ENCODE measurements at regions not wholly inside any gene's neighbourhood (a gene's known extent, or its start where the extent isn't known, plus 50 kb on each side); places are given as distances from the start of the nearest gene placed in this dataset.

DNA sequence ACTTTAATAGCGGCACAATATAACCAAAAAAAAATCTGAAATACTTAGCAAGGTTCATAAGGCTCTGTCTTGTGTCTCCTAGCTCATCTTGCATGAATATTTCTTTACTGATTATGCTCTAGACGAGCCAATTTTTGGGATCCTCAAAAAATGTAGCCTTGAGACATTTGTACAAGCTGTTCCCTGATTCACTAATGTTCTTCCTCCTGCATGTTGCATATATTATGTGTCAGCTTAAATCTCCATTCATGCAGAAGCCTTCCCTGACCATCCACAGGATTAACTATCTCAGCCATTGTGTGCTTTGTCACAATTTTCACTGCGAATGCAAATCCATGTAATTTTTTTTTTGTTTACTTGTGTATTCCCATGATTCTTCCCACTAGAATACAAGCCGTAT lies 594.0 kb upstream of the VRK2 start:
- no peak overlapping the region for H3K4me3 ChIP-seq (ENCODE audit: low read depth, low read length)
- TF ChIP-seq, protein P1, sequence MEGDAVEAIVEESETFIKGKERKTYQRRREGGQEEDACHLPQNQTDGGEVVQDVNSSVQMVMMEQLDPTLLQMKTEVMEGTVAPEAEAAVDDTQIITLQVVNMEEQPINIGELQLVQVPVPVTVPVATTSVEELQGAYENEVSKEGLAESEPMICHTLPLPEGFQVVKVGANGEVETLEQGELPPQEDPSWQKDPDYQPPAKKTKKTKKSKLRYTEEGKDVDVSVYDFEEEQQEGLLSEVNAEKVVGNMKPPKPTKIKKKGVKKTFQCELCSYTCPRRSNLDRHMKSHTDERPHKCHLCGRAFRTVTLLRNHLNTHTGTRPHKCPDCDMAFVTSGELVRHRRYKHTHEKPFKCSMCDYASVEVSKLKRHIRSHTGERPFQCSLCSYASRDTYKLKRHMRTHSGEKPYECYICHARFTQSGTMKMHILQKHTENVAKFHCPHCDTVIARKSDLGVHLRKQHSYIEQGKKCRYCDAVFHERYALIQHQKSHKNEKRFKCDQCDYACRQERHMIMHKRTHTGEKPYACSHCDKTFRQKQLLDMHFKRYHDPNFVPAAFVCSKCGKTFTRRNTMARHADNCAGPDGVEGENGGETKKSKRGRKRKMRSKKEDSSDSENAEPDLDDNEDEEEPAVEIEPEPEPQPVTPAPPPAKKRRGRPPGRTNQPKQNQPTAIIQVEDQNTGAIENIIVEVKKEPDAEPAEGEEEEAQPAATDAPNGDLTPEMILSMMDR (IDR thresholded peaks at IDR 0.05; ENCODE audit: low read depth, low read length), result no peak

DNA sequence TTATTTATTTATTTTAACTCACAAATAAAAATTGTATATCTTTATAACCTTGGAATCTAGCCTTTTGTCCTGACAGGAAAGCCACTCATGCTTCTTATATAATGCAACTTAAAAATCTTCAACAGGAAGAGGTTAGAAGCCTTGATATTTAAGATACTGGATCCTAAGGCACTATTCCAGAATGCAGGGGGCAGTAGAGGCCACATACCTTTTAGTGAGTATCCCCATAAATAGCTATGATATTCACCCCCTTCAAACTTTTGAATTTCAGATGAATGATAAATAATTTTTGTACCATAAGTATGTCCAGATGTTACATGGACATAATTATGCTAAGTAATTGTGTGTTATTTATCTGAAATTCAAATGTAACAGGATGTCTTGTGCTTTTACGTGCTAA lies 592.7 kb upstream of the VRK2 start:
- TF ChIP-seq, protein P1 (IDR thresholded peaks at IDR 0.05; ENCODE audit: low read depth, low read length), result no peak
- no peak overlapping the region for H3K4me3 ChIP-seq (ENCODE audit: low read depth, low read length)

DNA sequence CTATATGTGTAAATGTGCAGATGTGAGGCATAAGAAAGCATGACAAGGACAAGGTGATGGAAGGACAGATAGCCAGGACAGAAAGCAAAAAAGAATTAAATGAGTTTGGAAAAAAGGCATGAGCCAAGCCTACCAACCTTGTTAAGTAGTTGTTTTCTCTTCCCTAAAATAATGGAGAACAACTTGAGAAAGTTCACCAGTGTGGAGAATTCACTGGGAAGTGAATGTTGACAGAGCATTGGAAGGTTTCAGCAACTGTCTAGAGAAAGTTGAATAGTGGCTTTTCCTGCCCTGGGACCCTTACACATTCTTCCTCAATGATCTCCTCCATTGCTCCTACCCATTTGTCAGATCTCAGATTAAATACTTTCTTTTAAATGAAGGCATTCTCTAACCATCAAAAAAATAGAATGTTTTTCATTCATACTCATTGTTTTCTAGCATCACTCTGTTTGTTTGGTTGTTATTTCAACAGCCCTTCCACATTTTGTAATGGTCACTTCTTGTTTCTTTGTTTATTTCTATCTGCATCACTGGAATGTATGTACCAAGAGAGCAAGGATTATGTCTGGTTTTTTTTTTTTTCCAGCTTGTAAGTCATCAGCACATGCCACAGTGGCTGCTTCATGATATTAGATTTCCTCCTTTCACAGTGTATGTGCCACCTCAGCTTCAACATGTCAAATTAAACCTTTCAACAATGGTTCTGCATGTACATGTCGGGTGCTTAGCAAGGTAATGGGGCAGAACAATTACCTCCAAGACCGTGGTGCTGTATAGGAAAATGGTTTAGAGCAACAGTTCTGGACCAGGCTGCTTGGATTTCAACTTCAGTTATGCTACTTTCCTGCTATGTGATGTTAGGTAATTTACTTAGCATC lies 586.0 kb upstream of the VRK2 start:
- no peak overlapping the region for H3K4me3 ChIP-seq (ENCODE audit: low read depth, low read length)
- TF ChIP-seq, protein P1 (IDR thresholded peaks at IDR 0.05; ENCODE audit: low read depth, low read length), result no peak

DNA sequence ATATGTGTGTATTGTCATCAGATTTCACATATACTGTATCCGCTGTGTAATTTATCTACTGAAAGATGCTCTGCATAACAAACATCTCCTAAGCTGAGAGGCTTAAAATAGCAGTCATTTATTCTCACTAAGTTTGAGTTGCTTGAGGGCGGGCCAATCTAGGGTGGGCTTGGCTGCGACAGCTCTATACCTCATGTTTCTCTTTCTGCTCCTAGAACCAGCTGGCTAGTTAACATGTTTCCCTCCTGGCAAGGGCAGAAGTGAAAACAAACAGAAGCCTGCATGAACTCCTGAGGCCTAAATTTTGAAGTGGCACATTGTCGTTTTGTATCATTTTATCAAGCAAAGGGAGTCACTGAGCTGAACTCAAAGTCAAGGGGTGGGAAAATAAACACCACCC lies 585.0 kb upstream of the VRK2 start:
- TF ChIP-seq, protein P1 (IDR thresholded peaks at IDR 0.05; ENCODE audit: low read depth, low read length), result no peak
- no peak overlapping the region for H3K4me3 ChIP-seq (ENCODE audit: low read depth, low read length)

DNA sequence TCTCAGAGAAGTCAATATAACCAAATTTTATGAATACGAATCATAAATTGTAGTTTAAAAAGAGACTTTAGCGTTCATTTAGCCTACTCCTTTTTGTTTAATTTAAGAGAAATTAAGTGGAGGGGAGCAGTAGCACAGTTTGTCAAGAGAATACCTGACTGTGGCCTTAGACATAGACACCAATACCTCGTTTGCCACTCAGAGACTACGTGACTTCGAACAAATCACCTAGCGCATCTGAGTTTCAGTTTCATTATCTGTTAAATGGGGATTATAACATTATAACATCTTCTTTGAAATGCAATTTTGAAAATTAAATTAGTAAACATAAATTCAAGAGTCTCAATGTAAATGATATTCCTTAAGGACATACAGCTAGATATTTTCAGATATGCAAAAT lies 581.5 kb upstream of the VRK2 start:
- no peak overlapping the region for H3K4me3 ChIP-seq (ENCODE audit: low read depth, low read length)
- TF ChIP-seq, protein P1 (IDR thresholded peaks at IDR 0.05; ENCODE audit: low read depth, low read length), result no peak

DNA sequence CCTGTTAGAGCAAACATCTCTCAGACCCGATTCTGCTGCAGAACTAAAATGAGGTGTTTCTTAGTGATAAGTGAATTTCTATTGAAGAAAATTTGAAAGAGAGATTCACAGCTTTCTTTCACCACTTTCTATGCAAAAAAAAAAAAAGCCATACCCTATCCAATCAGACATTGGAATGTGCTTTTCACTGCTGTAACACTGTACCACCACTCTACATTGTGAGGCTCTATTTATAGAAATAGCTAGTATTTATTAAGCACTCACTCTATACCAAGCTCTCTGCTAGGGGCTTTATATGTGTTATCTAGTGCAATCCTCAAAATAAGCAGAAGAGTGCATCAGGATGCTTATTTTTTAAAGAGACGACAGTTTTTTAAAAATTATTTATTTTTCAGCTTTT lies 580.6 kb upstream of the VRK2 start:
- H3K4me3 ChIP-seq (ENCODE audit: low read depth, low read length), result no peak overlapping the region
- TF ChIP-seq, protein P1 (IDR thresholded peaks at IDR 0.05; ENCODE audit: low read depth, low read length), result no peak

DNA sequence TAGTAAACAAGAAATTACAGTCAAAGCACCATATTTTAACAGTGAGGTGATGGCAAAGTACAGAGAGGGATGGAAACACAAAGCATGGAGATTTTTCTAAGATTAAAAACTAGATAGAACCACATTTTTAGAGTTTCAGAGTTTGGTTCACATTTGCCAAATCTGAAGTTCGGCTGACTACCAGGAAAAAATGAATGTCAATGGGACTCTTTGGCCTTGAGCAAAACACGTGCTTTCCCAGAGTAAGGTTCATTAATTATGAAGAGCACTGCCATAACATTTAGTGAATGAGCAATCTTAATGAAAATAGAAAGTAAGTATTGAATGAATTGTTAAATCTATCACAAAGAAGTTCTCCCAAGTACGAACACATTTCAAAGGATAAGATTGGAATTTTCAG lies 571.2 kb upstream of the VRK2 start:
- TF ChIP-seq, protein P1 (IDR thresholded peaks at IDR 0.05; ENCODE audit: low read depth, low read length), result no peak
- H3K4me3 ChIP-seq (ENCODE audit: low read depth, low read length), result no peak overlapping the region
